ENCODE measurements at regions not wholly inside any gene's neighbourhood (a gene's known extent, or its start where the extent isn't known, plus 50 kb on each side); places are given as distances from the start of the nearest gene placed in this dataset.
"Not testable (repeated sequence)": the region's sequence is repeated elsewhere in the genome, so short reads cannot be mapped to it uniquely, and the experiment has no call there.

DNA sequence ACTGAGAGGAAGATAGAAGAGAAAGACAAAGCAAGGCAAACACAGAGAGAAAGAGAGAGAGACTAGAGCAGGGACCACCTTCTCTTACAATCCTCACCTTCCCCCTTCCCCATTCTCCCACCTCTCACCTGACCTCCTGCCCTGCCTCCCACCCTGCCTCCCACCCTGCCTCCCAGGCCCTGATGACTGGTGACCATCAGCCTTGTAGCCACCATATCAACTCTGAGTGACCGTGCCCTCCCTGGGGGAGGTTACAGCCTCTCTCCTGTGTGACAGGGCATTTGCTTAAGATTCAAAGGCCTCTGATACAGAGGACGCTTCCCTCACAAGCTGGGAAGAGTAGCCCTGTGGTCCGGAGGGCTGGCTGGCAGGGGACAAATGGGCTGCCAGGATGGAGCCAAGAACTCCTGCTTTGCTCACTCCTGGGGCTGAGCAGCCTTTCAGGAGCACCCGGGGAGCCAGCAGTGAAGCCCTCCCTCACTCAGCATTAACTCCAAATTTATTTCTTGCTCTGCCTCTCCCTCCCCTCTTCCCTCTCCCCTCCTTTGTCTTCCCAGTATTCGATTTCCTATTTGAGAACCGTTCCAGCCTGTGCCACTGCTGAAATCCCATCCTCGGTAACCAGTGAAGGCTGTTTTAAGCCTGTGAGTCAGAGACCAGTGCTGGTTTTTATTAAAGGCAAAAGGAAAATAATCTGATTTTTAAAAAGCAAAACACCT is 125.2 kb upstream of the SYT13 start:
- Mint-ChIP-seq H3K4me3 (peak overlapping the region; percentile 32), H3K27me3 (ENCODE audit: low read depth) (peaks cover 48% of the 10 kb centered on the region), H3K9me3 (no peaks in the 10 kb centered on the region), H3K4me1 (peaks cover 30% of the 10 kb centered on the region), H3K27ac (ENCODE audit: unreplicated experiment) (peak overlapping the region; percentile 92), H3K36me3 (ENCODE audit: low read depth) (no peaks in the 10 kb centered on the region)
- TF ChIP-seq CTCF (conservative IDR thresholded peaks at IDR 0.05) = no peak
- DNase-seq (ENCODE audit: low read depth, low spot score) = no peak

DNA sequence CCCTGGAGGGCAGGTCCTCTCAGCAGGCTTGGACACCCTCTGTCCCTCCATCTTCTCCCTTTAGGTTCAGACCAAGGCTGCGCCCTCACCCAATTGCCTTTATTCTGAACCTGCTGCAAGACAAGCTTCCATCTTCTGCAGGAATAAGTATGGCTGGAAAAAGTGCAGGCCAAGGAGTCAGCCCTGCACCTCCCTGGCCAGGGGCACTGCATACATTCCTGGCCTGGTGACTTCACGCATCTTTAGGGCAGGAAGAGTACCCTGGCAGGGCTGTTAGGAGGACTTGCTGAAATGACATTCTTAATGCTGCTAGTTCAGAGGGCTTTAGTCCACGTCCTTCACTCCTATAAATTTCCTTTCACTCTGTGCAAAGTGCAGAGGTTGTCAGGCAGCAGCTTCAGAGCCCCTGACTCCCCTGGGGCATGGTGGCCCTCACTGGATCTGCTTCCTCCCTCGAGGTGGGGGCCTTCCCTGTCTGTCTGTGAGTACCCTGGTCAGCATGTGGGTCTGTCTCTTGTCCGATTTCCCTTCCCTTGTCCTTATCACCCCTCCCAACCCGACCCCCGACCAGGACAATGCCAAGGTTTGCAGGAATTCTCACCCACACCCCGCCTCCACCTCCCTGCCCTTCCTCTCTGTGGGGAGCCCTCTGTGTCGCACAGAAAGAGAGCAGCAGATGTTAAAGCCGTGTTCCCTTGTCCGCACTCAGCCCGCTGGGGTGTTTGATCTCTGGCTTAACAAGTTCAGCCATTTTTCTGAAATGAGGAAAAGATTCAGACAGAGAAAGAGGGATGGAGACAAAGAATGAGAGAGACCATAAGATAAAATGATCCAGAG is 124.5 kb upstream of the SYT13 start:
- peaks cover 30% of the 10 kb centered on the region for H3K4me1 Mint-ChIP-seq
- H3K27ac Mint-ChIP-seq (ENCODE audit: unreplicated experiment) = peak overlapping the region; percentile 92
- H3K4me3 Mint-ChIP-seq = peak overlapping the region; percentile 32
- TF ChIP-seq CTCF (conservative IDR thresholded peaks at IDR 0.05) = no peak
- DNase-seq (ENCODE audit: low read depth, low spot score) = no peak
- H3K27me3 Mint-ChIP-seq (ENCODE audit: low read depth) = peaks cover 51% of the 10 kb centered on the region
- no peaks in the 10 kb centered on the region for H3K36me3 Mint-ChIP-seq (ENCODE audit: low read depth)
- no peaks in the 10 kb centered on the region for H3K9me3 Mint-ChIP-seq

DNA sequence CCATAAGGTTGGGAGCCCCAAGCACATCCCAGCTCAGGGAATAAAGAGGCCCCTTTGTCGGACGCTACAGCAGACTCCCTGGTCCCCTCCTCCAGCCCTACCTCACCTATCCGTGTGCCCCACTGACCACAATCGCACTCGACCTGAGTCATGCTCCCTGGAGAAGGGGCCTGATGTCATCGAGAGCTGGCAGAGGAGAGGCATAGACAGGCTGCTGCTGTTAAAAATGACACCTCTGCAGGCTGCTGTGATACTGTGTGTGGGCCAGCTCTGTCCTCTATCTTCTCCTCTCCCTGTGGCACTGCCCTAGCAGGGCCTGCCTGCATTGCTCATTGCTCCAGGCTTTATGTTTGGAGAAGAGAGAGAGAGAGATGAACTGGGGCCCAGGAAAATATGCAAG is 123.4 kb upstream of the SYT13 start:
- Mint-ChIP-seq H3K4me3 (no peak overlapping the region), H3K27ac (ENCODE audit: unreplicated experiment) (no peak overlapping the region), H3K36me3 (ENCODE audit: low read depth) (no peaks in the 10 kb centered on the region), H3K4me1 (peaks cover 30% of the 10 kb centered on the region), H3K27me3 (ENCODE audit: low read depth) (peaks cover 55% of the 10 kb centered on the region), H3K9me3 (no peaks in the 10 kb centered on the region)
- no peak for DNase-seq (ENCODE audit: low read depth, low spot score)
- TF ChIP-seq CTCF (conservative IDR thresholded peaks at IDR 0.05) = no peak

DNA sequence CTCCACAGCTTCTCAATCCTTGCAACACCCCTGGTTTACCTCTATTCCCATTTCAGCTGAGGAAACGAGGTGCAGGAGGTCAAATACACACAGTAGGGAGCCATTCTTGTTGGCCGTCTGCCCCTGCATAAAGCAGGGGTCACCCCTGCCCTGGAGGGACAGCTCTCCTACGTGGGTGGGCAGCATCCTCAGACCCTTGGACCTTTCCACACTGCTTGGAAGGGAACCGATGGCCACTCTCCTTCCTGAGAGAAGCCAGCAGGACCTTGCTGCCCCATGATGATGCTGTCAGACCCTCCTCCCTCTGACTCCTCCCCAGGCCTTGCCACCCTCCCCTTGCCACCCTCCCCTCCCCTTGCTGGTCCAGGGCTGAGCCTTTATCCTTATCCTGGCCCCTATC is 121.1 kb upstream of the SYT13 start:
- Mint-ChIP-seq H3K36me3 (ENCODE audit: low read depth) (no peaks in the 10 kb centered on the region), H3K27ac (ENCODE audit: unreplicated experiment) (no peak overlapping the region), H3K4me3 (no peak overlapping the region), H3K4me1 (peaks cover 23% of the 10 kb centered on the region), H3K27me3 (ENCODE audit: low read depth) (peaks cover 54% of the 10 kb centered on the region), H3K9me3 (no peaks in the 10 kb centered on the region)
- no peak for TF ChIP-seq CTCF (conservative IDR thresholded peaks at IDR 0.05)
- no peak for DNase-seq (ENCODE audit: low read depth, low spot score)

DNA sequence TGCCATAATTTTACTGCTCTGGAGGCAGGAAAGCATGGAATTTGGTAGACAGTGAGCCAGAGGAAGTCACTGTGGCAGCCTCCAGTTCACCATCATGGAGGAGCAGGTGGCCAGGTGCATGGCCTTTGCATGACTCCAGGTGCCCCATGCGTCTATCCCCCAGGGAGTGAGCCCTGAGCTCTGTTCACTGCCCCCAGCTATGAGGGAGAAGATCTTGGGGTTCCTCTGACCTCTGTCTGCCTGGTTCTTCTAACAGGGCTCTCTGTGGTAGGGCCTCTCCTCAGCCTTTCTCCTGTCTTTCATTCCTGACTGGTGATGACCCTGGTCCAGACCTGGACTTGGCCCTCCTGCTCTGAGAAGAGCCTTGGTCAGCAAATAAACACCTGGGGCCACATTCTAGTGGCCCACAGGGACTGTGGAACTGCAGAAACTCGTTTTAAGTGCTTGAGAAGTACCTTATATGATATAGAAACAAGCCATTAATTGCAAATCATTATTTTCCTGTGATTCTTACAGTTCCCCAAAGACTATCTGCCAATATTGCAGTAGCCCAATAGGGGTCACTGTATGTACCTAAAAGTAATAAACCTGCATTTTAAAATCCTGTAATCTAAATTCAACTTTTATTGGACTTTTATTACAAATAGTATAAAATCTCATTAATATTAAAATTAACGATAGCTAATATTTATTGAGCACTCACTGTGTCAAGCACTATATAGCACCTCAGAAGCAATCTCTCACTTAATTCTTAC is 120.0 kb upstream of the SYT13 start:
- TF ChIP-seq CTCF (conservative IDR thresholded peaks at IDR 0.05) = peak; percentile 65
- Mint-ChIP-seq H3K9me3 (no peaks in the 10 kb centered on the region), H3K27me3 (ENCODE audit: low read depth) (peaks cover 48% of the 10 kb centered on the region), H3K36me3 (ENCODE audit: low read depth) (no peaks in the 10 kb centered on the region), H3K27ac (ENCODE audit: unreplicated experiment) (no peak overlapping the region), H3K4me1 (peaks cover 14% of the 10 kb centered on the region), H3K4me3 (no peak overlapping the region)
- DNase-seq (ENCODE audit: low read depth, low spot score) = no peak

- peaks cover 42% of the 10 kb centered on the region for H3K27me3 Mint-ChIP-seq (ENCODE audit: low read depth)
- H3K4me1 Mint-ChIP-seq; DNase-seq (ENCODE audit: low read depth, low spot score); H3K36me3 Mint-ChIP-seq (ENCODE audit: low read depth); H3K4me3 Mint-ChIP-seq; H3K27ac Mint-ChIP-seq (ENCODE audit: unreplicated experiment); H3K9me3 Mint-ChIP-seq: not testable (repeated sequence)
Measured at GRCh38 chr11:45403521-45403920, 117.4 kb upstream of the SYT13 start.
